GM12874 (cell line): ENCODE measurements at regions not wholly inside any gene's neighbourhood (a gene's known extent, or its start where the extent isn't known, plus 50 kb on each side); places are given as distances from the start of the nearest gene placed in this dataset.

Experiments
- CTCF ChIP-seq: IDR thresholded peaks from 2 replicates; pipeline ENCODE4 v1.5.1; 2011; ENCODE audit warnings: low read depth, mild to moderate bottlenecking, control low read depth, low read length, moderate library complexity; ENCODE audit not compliant: insufficient read depth

GRCh38 chr3:147975165-147975564 is 566.0 kb downstream of the ZIC1 start:
- no peak for TF ChIP-seq CTCF

GRCh38 chr3:147977001-147977400 is 567.8 kb downstream of the ZIC1 start:
- TF ChIP-seq CTCF: no peak

GRCh38 chr3:147987549-147987948 is 578.4 kb downstream of the ZIC1 start:
- TF ChIP-seq CTCF: no peak

- no peak for TF ChIP-seq CTCF
Observed at GRCh38 chr3:147989344-147989743, 580.2 kb downstream of the ZIC1 start.

GRCh38 chr3:148002705-148003205 is 593.6 kb downstream of the ZIC1 start:
- no peak for TF ChIP-seq CTCF

GRCh38 chr3:148004331-148004730 is 595.2 kb downstream of the ZIC1 start:
- no peak for TF ChIP-seq CTCF

- TF ChIP-seq CTCF: no peak
Observed at GRCh38 chr3:148005456-148005855, 596.3 kb downstream of the ZIC1 start.
